Aorta (tissue), 5 donors: ENCODE measurements at regions not wholly inside any gene's neighbourhood (a gene's known extent, or its start where the extent isn't known, plus 50 kb on each side); places are given as distances from the start of the nearest gene placed in this dataset.

Experiments used
- ATAC-seq: fragments of 200-7000 bp; cut with Tn5 transposase; one replicate; pipeline ENCODE4 v1.9.1; 2022; ENCODE audit warnings: moderate library complexity; ENCODE audit not compliant: low FRiP score
- DNase-seq, 2 donors: peaks; one replicate each; pipeline ENCODE4 v3.0.0-alpha.2; 2020
- H3K27ac ChIP-seq, 2 donors: one replicate each; pipeline ENCODE4 v1.5.1; 2013; ENCODE audit warnings: low read length in 2 of 2, mild to moderate bottlenecking in 2 of 2, moderate library complexity in 2 of 2, control low read depth in 1 of 2, inconsistent platforms in 1 of 2, low read depth in 1 of 2
- H3K27me3 ChIP-seq, 2 donors: one replicate each; pipeline ENCODE4 v1.6.1; 2013; ENCODE audit warnings: control low read depth in 1 of 2, low read length in 1 of 2, mild to moderate bottlenecking in 1 of 2, moderate library complexity in 1 of 2; ENCODE audit not compliant: insufficient read depth in 2 of 2, control insufficient read depth in 1 of 2
- H3K36me3 ChIP-seq, 2 donors: one replicate each; pipeline ENCODE4 v1.6.1; 2013; ENCODE audit warnings: control low read depth in 1 of 2, low read length in 1 of 2, mild to moderate bottlenecking in 1 of 2; ENCODE audit not compliant: insufficient read depth in 2 of 2, control insufficient read depth in 1 of 2
- H3K4me1 ChIP-seq, 2 donors: one replicate each; pipeline ENCODE4 v1.6.1; 2013; ENCODE audit warnings: low read length in 2 of 2, control low read depth in 1 of 2, mild to moderate bottlenecking in 1 of 2, moderate library complexity in 1 of 2; ENCODE audit not compliant: insufficient read depth in 2 of 2, control insufficient read depth in 1 of 2
- H3K4me3 ChIP-seq, 2 donors: one replicate each; pipeline ENCODE4 v1.5.1; 2013; ENCODE audit warnings: low read length in 2 of 2, control low read depth in 1 of 2, mild to moderate bottlenecking in 1 of 2
- H3K9me3 ChIP-seq: one replicate; pipeline ENCODE4 v1.6.1; 2013; ENCODE audit warnings: mild to moderate bottlenecking, low read length; ENCODE audit not compliant: control insufficient read depth
- WGBS, 2 donors: extraction: QIAGEN DNeasy Blood & Tissue Kit; methylation state at CpG; one replicate each; pipeline ENCODE4 v1.1.7; 2013; 5-methylcytosine and 5-hydroxymethylcytosine counted together
- intact Hi-C, 2 donors: fragments of 100-400 bp; cut with DNase I; formaldehyde crosslinking; loops; one replicate each; pipeline versions ENCODE4 v1.14.2 to v1.15.0; 2022
- donor health status: healthy with polysubstance abuse.
- donor health status: Bipolar disorder and iron deficiency.
- donor health status: DM: no; HTN: no; CAD: no.
- donor health status: DM: no; HTN: no; CAD: no.
- donor health status: DM: yes; HTN: yes; CAD: no.

- no peaks in the 10 kb centered on the region for H3K9me3 ChIP-seq
- H3K4me3 ChIP-seq: no peak overlapping the region
- 77 to 84% methylated on average over 2 of the region's 2 CpGs for WGBS, 2 donors
- no peaks in the 10 kb centered on the region for H3K4me1 ChIP-seq
- no peaks in the 10 kb centered on the region for H3K27me3 ChIP-seq
- H3K27ac ChIP-seq: no peak overlapping the region
- H3K36me3 ChIP-seq: no peaks in the 10 kb centered on the region
- ATAC-seq (no peak), DNase-seq (no peak)
- intact Hi-C loops: loop anchor here in 1 of 2 donors (2.0 kb wide), 1 partner anchor 80 kb away; no protein-coding TSS in a partner anchor
Measured at GRCh38 chr14:98956661-98957060, 315.3 kb downstream of the BCL11B start.

- H3K27me3 ChIP-seq: no peaks in the 10 kb centered on the region
- H3K9me3 ChIP-seq: no peaks in the 10 kb centered on the region
- peak; percentile 76 to 84 for DNase-seq
- no peaks in the 10 kb centered on the region for H3K4me1 ChIP-seq
- intact Hi-C loops: loop anchor here in 1 of 2 donors (2.0 kb wide), 1 partner anchor 79 kb away; no protein-coding TSS in a partner anchor
- WGBS, 2 donors: 58 to 59% methylated on average over 20 of the region's 20 CpGs
- H3K27ac ChIP-seq: no peak overlapping the region
- no peak overlapping the region for H3K4me3 ChIP-seq
- H3K36me3 ChIP-seq: no peaks in the 10 kb centered on the region
- ATAC-seq: peak; percentile 83
Measured at GRCh38 chr14:98957211-98958047, 314.6 kb downstream of the BCL11B start.

GRCh38 chr14:98958048-98958631 is 313.9 kb downstream of the BCL11B start:
- DNase-seq: no peak
- H3K4me3 ChIP-seq: no peak overlapping the region
- no peaks in the 10 kb centered on the region for H3K36me3 ChIP-seq
- no peak for ATAC-seq
- no peak overlapping the region for H3K27ac ChIP-seq
- intact Hi-C loops: no loop called here
- H3K9me3 ChIP-seq: no peaks in the 10 kb centered on the region
- 66 to 68% methylated on average over 13 of the region's 13 CpGs for WGBS, 2 donors
- no peaks in the 10 kb centered on the region for H3K4me1 ChIP-seq
- no peaks in the 10 kb centered on the region for H3K27me3 ChIP-seq

- Histone ChIP-seq H3K9me3 (no peaks in the 10 kb centered on the region), H3K27ac (no peak overlapping the region), H3K36me3 (no peaks in the 10 kb centered on the region), H3K4me1 (no peaks in the 10 kb centered on the region), H3K4me3 (no peak overlapping the region), H3K27me3 (no peaks in the 10 kb centered on the region)
- no peak for DNase-seq
- WGBS, 2 donors: 88 to 95% methylated on average over 8 of the region's 8 CpGs
- intact Hi-C loops: no loop called here
- no peak for ATAC-seq
Measured at GRCh38 chr14:98958632-98959031, 313.4 kb downstream of the BCL11B start.

- WGBS, 2 donors: 91 to 92% methylated on average over 6 of the region's 6 CpGs
- Histone ChIP-seq H3K4me1 (no peaks in the 10 kb centered on the region), H3K27ac (no peak overlapping the region), H3K27me3 (no peaks in the 10 kb centered on the region), H3K36me3 (no peaks in the 10 kb centered on the region), H3K4me3 (no peak overlapping the region), H3K9me3 (no peaks in the 10 kb centered on the region)
- no peak for DNase-seq
- intact Hi-C loops: no loop called here
- ATAC-seq: no peak
Measured at GRCh38 chr14:98959410-98959809, 312.6 kb downstream of the BCL11B start.

- intact Hi-C loops: no loop called here
- no peaks in the 10 kb centered on the region for H3K27me3 ChIP-seq
- no peaks in the 10 kb centered on the region for H3K36me3 ChIP-seq
- ATAC-seq (no peak), DNase-seq (no peak)
- 88 to 89% methylated on average over 12 of the region's 12 CpGs for WGBS, 2 donors
- no peaks in the 10 kb centered on the region for H3K4me1 ChIP-seq
- H3K4me3 ChIP-seq: no peak overlapping the region
- H3K9me3 ChIP-seq: no peaks in the 10 kb centered on the region
- no peak overlapping the region for H3K27ac ChIP-seq
Measured at GRCh38 chr14:98959958-98960616, 311.9 kb downstream of the BCL11B start.

GRCh38 chr14:98960617-98961013 is 311.4 kb downstream of the BCL11B start:
- DNase-seq (no peak), ATAC-seq (no peak)
- Histone ChIP-seq H3K4me3 (no peak overlapping the region), H3K4me1 (no peaks in the 10 kb centered on the region), H3K36me3 (no peaks in the 10 kb centered on the region), H3K27ac (no peak overlapping the region), H3K27me3 (no peaks in the 10 kb centered on the region), H3K9me3 (no peaks in the 10 kb centered on the region)
- 94 to 97% methylated on average over 7 of the region's 7 CpGs for WGBS, 2 donors
- intact Hi-C loops: no loop called here

- Histone ChIP-seq H3K9me3 (no peaks in the 10 kb centered on the region), H3K27ac (no peak overlapping the region), H3K27me3 (no peaks in the 10 kb centered on the region), H3K4me3 (no peak overlapping the region), H3K4me1 (no peaks in the 10 kb centered on the region), H3K36me3 (no peaks in the 10 kb centered on the region)
- intact Hi-C loops: no loop called here
- ATAC-seq (no peak), DNase-seq (no peak)
- WGBS, 2 donors: 96 to 99% methylated on average over 4 of the region's 4 CpGs
Measured at GRCh38 chr14:98961191-98961590, 310.8 kb downstream of the BCL11B start.
